Stimulated activated CD4-positive, alpha-beta T cell treated with anti-CD3 and anti-CD28 coated beads, Interleukin-12 subunit alpha, Interleukin-12 subunit beta, amount 100 ng/mL, for 24 hours (primary cell): ENCODE measurements at regions not wholly inside any gene's neighbourhood (a gene's known extent, or its start where the extent isn't known, plus 50 kb on each side); places are given as distances from the start of the nearest gene placed in this dataset.

ENCODE experiments used
- DNase-seq, 2 experiments: peaks; one replicate each; pipeline ENCODE4 v3.0.0-alpha.2; 2020; ENCODE audit warnings: low read depth in 2 of 2

DNA sequence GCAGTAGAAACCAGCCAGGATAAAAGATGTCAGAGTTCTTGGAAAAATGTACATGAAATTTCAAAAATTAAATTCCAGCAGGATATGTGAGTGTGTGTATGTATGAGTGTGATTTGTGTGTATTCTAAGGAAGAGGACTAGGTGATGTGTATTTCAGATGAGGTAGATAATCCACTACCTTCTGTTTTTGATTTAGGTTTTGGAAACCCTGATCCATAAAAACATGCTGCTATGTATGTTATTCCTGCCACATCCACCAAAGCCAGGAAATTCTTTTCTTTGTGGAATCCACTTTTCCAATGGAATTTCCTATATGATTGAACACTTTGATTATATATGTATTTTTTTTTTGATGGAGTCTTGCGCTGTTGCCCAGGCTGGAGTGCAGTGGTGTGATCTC lies 276.9 kb downstream of the UQCRFS1 start:
- no peak for DNase-seq

GRCh38 chr19:28934631-28935030 lies 278.3 kb downstream of the UQCRFS1 start:
- no peak for DNase-seq

- no peak for DNase-seq
Measured at GRCh38 chr19:28933039-28933438, 279.9 kb downstream of the UQCRFS1 start.

DNA sequence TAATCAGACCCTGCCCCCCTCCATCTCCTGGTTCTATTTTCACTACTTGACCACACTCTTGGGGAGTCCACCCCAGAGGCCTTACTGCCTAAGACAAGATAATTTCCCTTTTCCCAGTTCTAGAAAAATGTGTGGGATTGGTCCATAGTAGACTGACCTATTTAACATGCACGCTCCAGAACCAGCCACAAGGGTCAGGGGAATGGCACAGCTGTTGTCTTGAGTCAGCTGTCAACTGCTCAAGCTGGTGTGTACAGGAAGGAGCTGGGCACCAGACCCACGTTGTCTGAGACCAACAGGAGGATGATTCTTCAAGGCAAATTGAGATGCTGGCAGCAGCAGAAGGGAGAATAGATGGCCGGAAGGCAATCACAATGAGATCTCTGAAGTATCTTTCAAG lies 280.5 kb downstream of the UQCRFS1 start:
- no peak for DNase-seq

GRCh38 chr19:28929006-28929405 lies 283.9 kb downstream of the UQCRFS1 start:
- no peak for DNase-seq

DNA sequence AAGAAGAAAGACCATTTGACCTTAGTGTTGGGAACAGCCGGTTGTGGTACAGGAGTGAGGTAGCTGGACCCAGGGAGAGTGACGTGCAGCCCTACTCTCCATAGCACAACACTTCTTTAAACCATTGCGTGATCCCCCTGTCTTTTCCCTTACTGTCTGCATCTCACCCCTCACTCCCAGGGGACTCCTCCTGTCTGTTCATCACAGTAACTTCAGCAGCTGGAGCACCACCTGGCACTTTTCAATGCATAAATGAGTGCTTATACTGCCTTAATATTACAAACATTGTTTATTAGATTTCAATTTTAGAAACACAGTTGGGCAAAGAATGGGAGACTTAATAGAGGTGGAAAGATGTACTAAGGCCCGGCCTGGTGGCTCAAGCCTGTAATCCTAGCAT lies 285.5 kb downstream of the UQCRFS1 start:
- DNase-seq = no peak

- DNase-seq = no peak
Measured at GRCh38 chr19:28920269-28921066, 292.5 kb downstream of the UQCRFS1 start.

DNA sequence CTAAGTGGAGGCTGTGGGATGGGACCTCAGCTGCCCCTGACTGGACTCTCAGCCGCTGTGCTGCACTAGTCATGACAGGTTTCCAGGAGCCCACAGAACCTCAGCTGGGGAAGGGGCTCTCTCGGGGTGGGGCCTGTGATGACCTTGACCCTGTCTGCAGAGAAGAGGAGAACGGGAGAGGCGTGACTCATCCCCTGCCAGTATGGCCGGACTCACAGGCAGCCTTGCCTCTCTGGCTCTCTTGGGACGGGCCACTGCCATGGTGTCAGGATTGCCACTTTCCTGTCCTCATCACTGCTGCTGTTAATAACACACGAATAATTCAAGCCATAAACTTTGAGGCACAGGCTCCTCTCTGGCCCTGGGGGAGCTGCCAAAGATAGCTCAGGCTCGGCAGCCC lies 295.3 kb downstream of the UQCRFS1 start:
- no peak for DNase-seq

DNA sequence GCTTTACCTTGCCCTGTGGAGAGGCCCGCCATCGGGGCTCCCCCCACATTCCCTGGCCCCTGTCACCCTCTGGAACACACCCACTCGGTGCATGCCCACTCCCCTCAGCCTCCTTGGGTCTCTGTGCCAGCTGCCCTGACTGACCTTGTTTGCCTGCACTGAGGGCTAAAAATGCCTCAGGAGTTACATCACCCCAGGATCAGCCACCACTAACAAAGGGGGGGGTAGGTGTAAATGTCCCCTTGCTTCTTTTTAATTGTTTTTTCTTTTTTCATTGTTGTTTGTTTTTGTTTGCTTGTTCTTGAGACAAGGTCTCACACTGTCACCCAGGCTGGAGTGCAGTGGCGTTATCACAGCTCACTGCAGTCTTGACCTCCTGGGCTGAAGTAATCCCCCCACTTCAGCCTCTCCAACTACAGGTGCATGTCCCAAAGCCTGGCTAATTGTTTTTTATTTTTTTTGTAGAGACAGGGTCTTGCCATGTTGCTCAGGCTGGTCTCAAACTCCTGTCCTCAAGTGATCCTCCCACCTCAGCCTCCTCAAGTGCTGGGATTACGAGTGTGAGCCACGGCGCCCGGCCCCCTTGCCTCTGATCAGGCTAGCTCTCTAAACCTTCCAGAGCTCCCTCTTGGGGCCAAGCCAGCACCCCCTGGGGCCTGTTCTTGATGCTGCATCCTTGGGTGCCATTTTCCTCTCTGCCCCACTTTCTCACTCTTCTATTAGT lies 297.1 kb downstream of the UQCRFS1 start:
- DNase-seq = no peak

DNA sequence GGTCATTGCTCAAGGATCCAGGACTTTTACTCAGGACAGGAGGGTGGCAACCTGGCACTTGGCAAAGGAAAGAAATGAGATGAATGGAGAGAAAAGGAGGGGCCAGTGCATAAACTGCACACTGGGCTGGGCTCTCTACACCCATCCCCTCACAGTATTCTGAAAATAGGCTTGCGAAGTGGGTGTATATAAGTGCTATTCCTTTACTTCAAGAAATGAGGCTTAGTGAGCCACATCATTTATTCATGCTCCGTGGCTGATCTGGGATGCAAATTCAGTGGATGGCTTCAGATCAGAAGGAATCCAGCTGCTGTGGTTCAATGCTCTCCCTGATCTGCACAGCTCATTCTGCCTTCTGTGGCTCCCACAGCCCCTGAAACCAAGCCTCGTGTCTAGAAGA lies 297.7 kb downstream of the UQCRFS1 start:
- DNase-seq = no peak

GRCh38 chr19:28914173-28914572 lies 298.8 kb downstream of the UQCRFS1 start:
- DNase-seq = no peak

DNA sequence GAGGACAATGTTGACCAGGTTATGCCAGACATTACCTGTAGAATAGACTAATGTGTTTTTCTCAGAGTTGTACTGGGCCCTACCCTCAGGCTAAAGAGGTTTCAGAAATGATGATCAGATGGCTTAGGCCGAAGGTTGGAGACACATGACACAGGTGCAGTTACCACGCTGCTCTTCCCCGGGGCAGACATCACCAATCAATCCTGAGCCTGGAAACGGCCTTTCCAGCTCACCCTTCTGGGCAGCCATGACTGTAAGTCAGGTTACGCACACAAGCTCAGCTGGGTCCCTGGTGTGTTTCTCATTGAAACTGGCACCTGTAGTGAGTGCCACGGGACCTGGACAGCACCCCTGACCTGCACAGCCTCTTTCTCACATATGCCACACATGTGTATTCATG lies 299.3 kb downstream of the UQCRFS1 start:
- DNase-seq = no peak

- no peak for DNase-seq
Measured at GRCh38 chr19:28908941-28909340, 304.0 kb downstream of the UQCRFS1 start.

DNA sequence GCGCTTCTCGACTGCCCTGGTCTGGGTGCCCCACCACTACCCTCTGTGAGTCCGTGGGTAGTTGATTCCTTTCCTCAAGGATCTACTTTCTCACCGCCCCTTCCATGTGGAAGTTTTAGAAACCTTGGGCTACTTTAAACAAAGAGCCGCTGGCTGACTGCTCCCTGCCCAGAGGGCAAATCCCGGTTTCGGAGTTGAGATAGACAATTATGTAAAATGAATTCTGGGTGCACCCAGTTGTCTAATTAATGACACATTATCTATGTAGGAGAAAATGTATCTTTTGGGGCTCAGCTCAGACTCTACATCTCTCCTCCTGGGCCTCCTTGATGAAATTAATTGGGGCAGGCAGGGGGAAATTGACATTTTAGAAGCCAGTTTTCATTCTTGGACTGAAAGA lies 305.4 kb downstream of the UQCRFS1 start:
- DNase-seq = no peak

DNA sequence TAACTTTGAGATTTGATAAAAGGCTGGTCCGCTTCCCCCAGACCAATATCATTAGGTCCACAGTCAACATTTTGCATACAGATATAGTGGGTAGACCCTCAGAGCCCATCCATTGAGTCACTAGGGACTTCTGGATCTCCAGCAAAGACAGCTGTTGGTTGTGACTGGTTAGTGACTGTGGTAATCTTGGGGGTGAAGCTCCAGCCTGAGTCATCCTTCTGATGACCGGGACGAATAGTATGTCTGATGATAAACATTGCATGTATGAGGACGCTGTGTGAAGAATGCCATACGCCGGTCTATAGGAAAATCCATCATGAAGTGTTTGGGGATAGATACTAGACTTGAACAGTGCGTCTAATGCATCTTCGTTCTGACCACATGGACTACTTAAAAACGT lies 307.0 kb downstream of the UQCRFS1 start:
- no peak for DNase-seq

DNA sequence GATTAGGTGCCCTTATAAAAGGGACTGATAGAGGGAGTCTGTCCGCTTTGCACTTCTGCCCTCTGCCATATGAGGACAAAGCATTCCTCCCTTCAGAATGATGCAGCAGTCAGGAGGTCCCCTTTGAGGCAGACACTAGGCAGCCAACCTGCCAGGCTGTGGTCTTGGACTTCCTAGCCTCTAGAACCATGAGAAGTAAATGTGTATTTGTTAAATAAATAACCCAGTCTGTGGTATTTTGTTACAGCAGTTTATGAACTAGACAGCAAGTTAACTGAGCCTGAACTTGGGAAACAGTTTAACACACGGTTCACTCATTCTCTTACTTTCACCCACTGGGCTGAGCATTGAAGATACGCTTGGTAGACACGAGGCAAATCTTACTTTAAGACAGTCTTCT lies 313.2 kb downstream of the UQCRFS1 start:
- DNase-seq = no peak

- no peak for DNase-seq
Measured at GRCh38 chr19:28898249-28898648, 314.7 kb downstream of the UQCRFS1 start.

GRCh38 chr19:28889941-28890670 lies 322.8 kb downstream of the UQCRFS1 start:
- no peak for DNase-seq

- DNase-seq = no peak
Measured at GRCh38 chr19:28887920-28888618, 324.9 kb downstream of the UQCRFS1 start.

DNA sequence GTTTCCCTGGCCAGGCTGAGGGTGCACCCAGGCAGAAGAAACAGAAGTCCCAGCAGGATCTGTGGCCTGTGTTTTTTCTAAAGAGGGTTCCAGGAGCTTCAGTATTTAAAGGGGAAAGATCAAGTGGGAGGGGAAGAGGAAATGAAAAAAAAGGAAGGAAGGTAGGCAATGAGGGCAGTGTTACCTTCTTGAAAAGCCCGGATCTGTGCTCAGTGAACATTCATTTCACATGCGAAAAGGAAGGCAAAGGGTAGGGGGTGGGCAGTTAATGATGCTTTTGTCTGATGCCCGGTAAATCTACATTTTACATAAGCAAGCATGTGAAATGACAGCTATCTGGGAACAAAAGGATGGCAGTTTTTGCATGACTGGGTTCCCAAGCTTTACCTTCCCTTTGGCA lies 326.2 kb downstream of the UQCRFS1 start:
- DNase-seq = no peak

DNA sequence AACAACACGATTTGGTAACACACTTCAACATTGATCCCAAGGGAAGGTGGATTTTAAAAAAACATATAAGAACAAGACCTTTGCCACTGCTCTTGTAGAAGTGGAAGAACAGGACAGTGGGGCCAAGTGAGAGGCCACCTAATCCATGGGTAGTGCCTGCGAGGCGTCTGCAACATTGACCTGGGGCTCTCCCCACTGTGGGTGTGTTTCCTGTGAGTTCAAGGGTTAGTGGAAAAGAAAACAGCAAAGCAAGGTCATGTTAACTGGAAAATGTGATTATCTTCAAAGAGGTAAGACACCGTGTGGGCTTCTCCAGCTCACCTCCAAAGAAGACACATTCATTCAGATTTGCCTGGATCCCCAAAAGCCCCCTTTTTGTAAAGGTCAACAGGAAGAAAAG lies 327.0 kb downstream of the UQCRFS1 start:
- DNase-seq = no peak
